ENCODE measurements at regions not wholly inside any gene's neighbourhood (a gene's known extent, or its start where the extent isn't known, plus 50 kb on each side); places are given as distances from the start of the nearest gene placed in this dataset.

GRCh38 chrX:150262456-150262855, 100.7 kb upstream of the MAMLD1 start:
- DNase-seq (no peak), ATAC-seq (no peak)
- Histone ChIP-seq H3K4me3 (ENCODE audit: low read length) (no peak overlapping the region), H3K9me3 (ENCODE audit: low read length) (no peaks in the 10 kb centered on the region), H3F3A (ENCODE audit: low read length, unreplicated experiment) (no peaks in the 10 kb centered on the region), H2AFZ (ENCODE audit: low read length) (no peak overlapping the region), H4K20me1 (ENCODE audit: low read length) (no peaks in the 10 kb centered on the region), H3K27me3 (ENCODE audit: low read length) (no peaks in the 10 kb centered on the region), H3K4me1 (ENCODE audit: insufficient read depth, low read length) (no peaks in the 10 kb centered on the region), H3K79me2 (ENCODE audit: low read length) (no peaks in the 10 kb centered on the region), H3K4me2 (ENCODE audit: low read length) (no peak overlapping the region), H3K9ac (ENCODE audit: low read length) (no peak overlapping the region), H3K27ac (ENCODE audit: low read length) (no peak overlapping the region), H3K36me3 (ENCODE audit: low read depth, low read length) (no peaks in the 10 kb centered on the region), H3K9me2 (replicated peaks; ENCODE audit: low read length) (no peaks in the 10 kb centered on the region)
- no peak for TF ChIP-seq EZH2phosphoT487 (IDR thresholded peaks at IDR 0.05; ENCODE audit: borderline replicate concordance, low read length)
- no peak for TF ChIP-seq CTCF (conservative IDR thresholded peaks at IDR 0.05; ENCODE audit: low read depth, low read length)
- no peak for TF ChIP-seq EZH2 (IDR thresholded peaks at IDR 0.05; ENCODE audit: low read length, unreplicated experiment)
- intact Hi-C loops (cut with micrococcal nuclease), result loop anchor here (5.0 kb wide), 1 partner anchor 215 kb away; no protein-coding TSS in a partner anchor
- CTCF ChIA-PET, result no interaction called here
- BruUV-seq (replicated peaks), result no TSS peak
- POLR2A ChIA-PET (ENCODE audit: unreplicated experiment), result no interaction called here

GRCh38 chrX:150268839-150269355, 94.2 kb upstream of the MAMLD1 start:
- BruUV-seq (replicated peaks), result no TSS peak
- TF ChIP-seq CTCF (conservative IDR thresholded peaks at IDR 0.05; ENCODE audit: low read depth, low read length) (no peak), EZH2 (IDR thresholded peaks at IDR 0.05; ENCODE audit: low read length, unreplicated experiment) (no peak), EZH2phosphoT487 (IDR thresholded peaks at IDR 0.05; ENCODE audit: borderline replicate concordance, low read length) (no peak)
- CTCF ChIA-PET, result no interaction called here
- Histone ChIP-seq H4K20me1 (ENCODE audit: low read length) (no peaks in the 10 kb centered on the region), H3K4me3 (ENCODE audit: low read length) (no peak overlapping the region), H3K9me2 (replicated peaks; ENCODE audit: low read length) (no peaks in the 10 kb centered on the region), H3K4me2 (ENCODE audit: low read length) (no peak overlapping the region), H3K27me3 (ENCODE audit: low read length) (no peaks in the 10 kb centered on the region), H3K4me1 (ENCODE audit: insufficient read depth, low read length) (no peaks in the 10 kb centered on the region), H2AFZ (ENCODE audit: low read length) (no peak overlapping the region), H3K9ac (ENCODE audit: low read length) (no peak overlapping the region), H3F3A (ENCODE audit: low read length, unreplicated experiment) (no peaks in the 10 kb centered on the region), H3K27ac (ENCODE audit: low read length) (no peak overlapping the region), H3K9me3 (ENCODE audit: low read length) (no peaks in the 10 kb centered on the region), H3K36me3 (ENCODE audit: low read depth, low read length) (no peaks in the 10 kb centered on the region), H3K79me2 (ENCODE audit: low read length) (no peaks in the 10 kb centered on the region)
- ATAC-seq, result no peak
- intact Hi-C loops (cut with micrococcal nuclease), result no loop called here
- POLR2A ChIA-PET (ENCODE audit: unreplicated experiment), result no interaction called here
- no peak for DNase-seq

- no peaks in the 10 kb centered on the region for H3K79me2 ChIP-seq (ENCODE audit: low read length)
- H3K9ac ChIP-seq (ENCODE audit: low read length), result no peak overlapping the region
- H3K4me1 ChIP-seq (ENCODE audit: insufficient read depth, low read length), result no peaks in the 10 kb centered on the region
- H2AFZ ChIP-seq (ENCODE audit: low read length), result no peak overlapping the region
- CTCF ChIA-PET, result no interaction called here
- POLR2A ChIA-PET (ENCODE audit: unreplicated experiment), result no interaction called here
- ATAC-seq, result no peak
- no peaks in the 10 kb centered on the region for H3K36me3 ChIP-seq (ENCODE audit: low read depth, low read length)
- no peak overlapping the region for H3K4me2 ChIP-seq (ENCODE audit: low read length)
- TF ChIP-seq CTCF (conservative IDR thresholded peaks at IDR 0.05; ENCODE audit: low read depth, low read length) (no peak), EZH2 (IDR thresholded peaks at IDR 0.05; ENCODE audit: low read length, unreplicated experiment) (no peak)
- H3K9me3 ChIP-seq (ENCODE audit: low read length), result no peaks in the 10 kb centered on the region
- H3K27me3 ChIP-seq (ENCODE audit: low read length), result no peaks in the 10 kb centered on the region
- no TSS peak for BruUV-seq (replicated peaks)
- intact Hi-C loops (cut with micrococcal nuclease), result no loop called here
- no peaks in the 10 kb centered on the region for H4K20me1 ChIP-seq (ENCODE audit: low read length)
- H3K4me3 ChIP-seq (ENCODE audit: low read length), result no peak overlapping the region
- no peaks in the 10 kb centered on the region for H3K9me2 ChIP-seq (replicated peaks; ENCODE audit: low read length)
- no peak for DNase-seq
- H3K27ac ChIP-seq (ENCODE audit: low read length), result no peak overlapping the region
- H3F3A ChIP-seq (ENCODE audit: low read length, unreplicated experiment), result no peaks in the 10 kb centered on the region
Measured at GRCh38 chrX:150269605-150270254, 93.4 kb upstream of the MAMLD1 start.

Measured in PC-3 (cell line).